ENCODE measurements at regions not wholly inside any gene's neighbourhood (a gene's known extent, or its start where the extent isn't known, plus 50 kb on each side); places are given as distances from the start of the nearest gene placed in this dataset.

- TF ChIP-seq, protein P1, sequence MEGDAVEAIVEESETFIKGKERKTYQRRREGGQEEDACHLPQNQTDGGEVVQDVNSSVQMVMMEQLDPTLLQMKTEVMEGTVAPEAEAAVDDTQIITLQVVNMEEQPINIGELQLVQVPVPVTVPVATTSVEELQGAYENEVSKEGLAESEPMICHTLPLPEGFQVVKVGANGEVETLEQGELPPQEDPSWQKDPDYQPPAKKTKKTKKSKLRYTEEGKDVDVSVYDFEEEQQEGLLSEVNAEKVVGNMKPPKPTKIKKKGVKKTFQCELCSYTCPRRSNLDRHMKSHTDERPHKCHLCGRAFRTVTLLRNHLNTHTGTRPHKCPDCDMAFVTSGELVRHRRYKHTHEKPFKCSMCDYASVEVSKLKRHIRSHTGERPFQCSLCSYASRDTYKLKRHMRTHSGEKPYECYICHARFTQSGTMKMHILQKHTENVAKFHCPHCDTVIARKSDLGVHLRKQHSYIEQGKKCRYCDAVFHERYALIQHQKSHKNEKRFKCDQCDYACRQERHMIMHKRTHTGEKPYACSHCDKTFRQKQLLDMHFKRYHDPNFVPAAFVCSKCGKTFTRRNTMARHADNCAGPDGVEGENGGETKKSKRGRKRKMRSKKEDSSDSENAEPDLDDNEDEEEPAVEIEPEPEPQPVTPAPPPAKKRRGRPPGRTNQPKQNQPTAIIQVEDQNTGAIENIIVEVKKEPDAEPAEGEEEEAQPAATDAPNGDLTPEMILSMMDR (conservative IDR thresholded peaks at IDR 0.05), result no peak
- no peak for TF ChIP-seq ZFX (IDR thresholded peaks at IDR 0.05)
Observed at GRCh38 chr4:152185786-152186550, 349.9 kb downstream of the FBXW7 start.
